Smooth muscle cell (in vitro differentiated cells): ENCODE measurements at regions not wholly inside any gene's neighbourhood (a gene's known extent, or its start where the extent isn't known, plus 50 kb on each side); places are given as distances from the start of the nearest gene placed in this dataset.

Source experiments
- DNase-seq: peaks from one replicate; lab custom pipeline; 2025; ENCODE audit not compliant: unreplicated experiment; lab: John Stamatoyannopoulos, UW
- H2AFZ ChIP-seq: fragments of 200-600 bp; sonication (generic); 2 replicates; pipeline ENCODE4 v1.6.0; 2016; ENCODE audit warnings: antibody characterized with exemption, low read depth, mild to moderate bottlenecking
- H3F3A ChIP-seq: fragments of 200-600 bp; sonication (generic); 2 replicates; pipeline ENCODE4 v1.6.0; 2017; ENCODE audit warnings: antibody characterized with exemption, low read depth
- H3K27ac ChIP-seq: fragments of 200-600 bp; sonication (generic); 2 replicates; pipeline ENCODE4 v1.5.1; 2016; ENCODE audit warnings: low read depth, mild to moderate bottlenecking
- H3K27me3 ChIP-seq: fragments of 200-600 bp; sonication (generic); 2 replicates; pipeline ENCODE4 v1.6.1; 2016; ENCODE audit warnings: low read depth, mild to moderate bottlenecking
- H3K36me3 ChIP-seq: fragments of 200-600 bp; sonication (generic); 2 replicates; pipeline ENCODE4 v1.5.1; 2016; ENCODE audit warnings: low read depth
- H3K4me1 ChIP-seq: fragments of 200-600 bp; sonication (generic); 2 replicates; pipeline ENCODE4 v1.5.1; 2016; ENCODE audit warnings: low read depth
- H3K4me2 ChIP-seq: fragments of 200-600 bp; sonication (generic); 2 replicates; pipeline ENCODE4 v1.6.0; 2016; ENCODE audit warnings: mild to moderate bottlenecking
- H3K4me3 ChIP-seq: fragments of 200-600 bp; sonication (generic); 2 replicates; pipeline ENCODE4 v1.5.1; 2016; ENCODE audit warnings: mild to moderate bottlenecking
- H3K79me2 ChIP-seq: fragments of 200-600 bp; sonication (generic); 2 replicates; pipeline ENCODE4 v1.6.0; 2016; ENCODE audit warnings: low read depth, mild to moderate bottlenecking
- H3K9ac ChIP-seq: fragments of 200-600 bp; sonication (generic); 2 replicates; pipeline ENCODE4 v1.6.0; 2016; ENCODE audit warnings: low read depth
- H3K9me3 ChIP-seq: fragments of 200-600 bp; sonication (generic); replicated peaks from 2 replicates; pipeline ENCODE4 v1.5.1; 2016; ENCODE audit warnings: low read depth
- H4K20me1 ChIP-seq: fragments of 200-600 bp; sonication (generic); 2 replicates; pipeline ENCODE4 v1.6.0; 2016; ENCODE audit warnings: low read depth
- CTCF ChIP-seq: fragments of 200-600 bp; sonication (generic); IDR thresholded peaks from 2 replicates; pipeline ENCODE4 v1.5.1; 2017; ENCODE audit warnings: borderline replicate concordance, mild to moderate bottlenecking, antibody characterized with exemption; ENCODE audit not compliant: insufficient read depth, poor library complexity, severe bottlenecking
- WGBS: methylation state at CpG from one replicate; pipeline ENCODE4 v1.1.7; 2016; ENCODE audit warnings: low lambda C conversion rate; 5-methylcytosine and 5-hydroxymethylcytosine counted together

DNA sequence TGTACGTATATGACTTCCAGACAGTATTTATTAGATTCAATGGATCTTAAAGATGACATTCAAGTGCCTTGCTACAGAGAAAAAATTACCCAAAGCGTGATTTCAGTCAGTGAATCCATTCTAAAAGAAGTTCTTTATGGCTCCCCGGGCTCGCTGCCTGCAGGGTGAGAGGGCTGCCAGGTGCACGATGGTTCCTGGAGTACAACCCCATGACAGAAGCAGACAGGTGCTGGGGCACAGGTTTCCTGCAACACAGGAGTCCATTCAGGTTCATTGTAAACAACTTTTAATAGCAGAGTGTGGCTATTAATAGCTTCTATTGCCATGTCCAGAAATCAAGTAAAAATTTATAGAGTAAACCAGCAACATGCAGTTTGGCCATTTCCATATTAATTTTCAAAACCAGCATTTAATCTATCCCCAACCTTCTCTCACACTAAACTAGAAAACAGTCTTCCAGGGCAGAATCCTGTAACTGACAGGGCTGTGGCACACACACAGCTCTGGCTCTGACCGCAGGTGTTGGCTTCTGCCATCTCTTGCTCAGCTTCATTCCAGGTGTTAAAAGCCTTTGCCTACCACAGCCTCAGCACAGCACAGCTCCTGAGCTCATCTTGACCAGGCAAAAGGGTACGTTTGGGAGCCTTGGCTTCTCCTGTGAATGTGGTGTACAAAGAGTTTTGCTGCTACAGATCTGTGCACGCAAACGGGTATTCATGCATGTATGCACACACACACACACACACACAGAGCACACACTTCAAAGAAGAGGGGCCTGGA is 185.9 kb downstream of the MEX3B start:
- no peaks in the 10 kb centered on the region for H3K9me3 ChIP-seq
- no peak overlapping the region for H2AFZ ChIP-seq
- no peak overlapping the region for H3K4me3 ChIP-seq
- H3F3A ChIP-seq = no peaks in the 10 kb centered on the region
- no peak overlapping the region for H3K27ac ChIP-seq
- no peak for DNase-seq
- H3K79me2 ChIP-seq = no peaks in the 10 kb centered on the region
- no peaks in the 10 kb centered on the region for H3K36me3 ChIP-seq
- TF ChIP-seq CTCF = no peak
- no peak overlapping the region for H3K9ac ChIP-seq
- H4K20me1 ChIP-seq = no peaks in the 10 kb centered on the region
- H3K27me3 ChIP-seq = no peaks in the 10 kb centered on the region
- no peaks in the 10 kb centered on the region for H3K4me1 ChIP-seq
- 92% methylated on average over 9 of the region's 9 CpGs for WGBS
- no peak overlapping the region for H3K4me2 ChIP-seq

DNA sequence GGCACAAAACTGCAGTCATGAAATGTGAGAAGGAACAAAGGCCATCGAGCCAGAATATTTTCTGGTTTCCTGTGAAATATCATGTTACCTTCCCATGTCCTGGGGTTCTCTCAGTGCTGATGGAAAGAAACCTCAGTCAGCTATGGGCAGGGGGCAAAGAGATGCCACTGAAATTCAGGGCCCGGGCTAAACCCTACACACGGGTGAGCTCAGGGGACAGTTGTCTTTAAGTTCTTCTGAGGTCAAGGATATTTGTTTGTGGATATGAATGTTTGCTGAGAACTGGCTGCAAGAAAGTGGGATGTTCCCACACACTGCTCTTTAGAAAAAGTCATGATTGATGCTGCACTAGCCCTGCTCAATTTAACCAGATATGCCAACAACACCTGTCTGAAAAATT is 187.2 kb downstream of the MEX3B start:
- 96% methylated on average over 3 of the region's 3 CpGs for WGBS
- Histone ChIP-seq H3K79me2 (no peaks in the 10 kb centered on the region), H3K4me1 (no peaks in the 10 kb centered on the region), H3K4me3 (no peak overlapping the region), H3K4me2 (no peak overlapping the region), H2AFZ (no peak overlapping the region), H4K20me1 (no peaks in the 10 kb centered on the region), H3K36me3 (no peaks in the 10 kb centered on the region), H3F3A (no peaks in the 10 kb centered on the region), H3K9me3 (no peaks in the 10 kb centered on the region), H3K9ac (no peak overlapping the region), H3K27me3 (no peaks in the 10 kb centered on the region), H3K27ac (no peak overlapping the region)
- TF ChIP-seq CTCF = no peak
- DNase-seq = no peak

GRCh38 chr15:81858136-81858535 is 187.7 kb downstream of the MEX3B start:
- H3K9ac ChIP-seq = no peak overlapping the region
- H3K4me3 ChIP-seq = no peak overlapping the region
- H3K79me2 ChIP-seq = no peaks in the 10 kb centered on the region
- no peaks in the 10 kb centered on the region for H3K9me3 ChIP-seq
- no peak overlapping the region for H3K4me2 ChIP-seq
- no peaks in the 10 kb centered on the region for H3K4me1 ChIP-seq
- no peak for TF ChIP-seq CTCF
- no peak for DNase-seq
- no peak overlapping the region for H2AFZ ChIP-seq
- H3K27me3 ChIP-seq = no peaks in the 10 kb centered on the region
- H3K27ac ChIP-seq = no peak overlapping the region
- no peaks in the 10 kb centered on the region for H4K20me1 ChIP-seq
- no peaks in the 10 kb centered on the region for H3F3A ChIP-seq
- H3K36me3 ChIP-seq = no peaks in the 10 kb centered on the region
- WGBS = 97% methylated on average over 6 of the region's 6 CpGs

DNA sequence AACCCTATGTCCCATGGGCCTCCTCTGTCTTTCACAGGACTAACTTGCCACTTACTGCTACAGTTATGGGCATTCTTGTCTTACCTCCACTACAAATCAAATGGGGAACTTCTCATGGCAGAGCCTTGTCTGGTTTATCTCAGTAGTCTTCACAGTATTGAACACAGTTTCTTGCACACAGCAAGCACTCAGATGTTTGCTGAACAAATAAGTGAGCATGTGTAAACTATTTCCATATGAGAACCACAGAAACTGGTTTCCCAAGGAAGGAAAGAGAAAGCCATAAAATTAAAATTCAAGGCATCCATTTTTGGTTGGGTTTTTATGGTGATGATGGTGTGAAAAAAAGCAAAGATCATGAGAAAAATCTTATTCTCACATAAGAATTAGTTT is 189.2 kb downstream of the MEX3B start:
- Histone ChIP-seq H3F3A (no peaks in the 10 kb centered on the region), H3K9ac (no peak overlapping the region), H3K79me2 (no peaks in the 10 kb centered on the region), H3K4me3 (no peak overlapping the region), H3K36me3 (no peaks in the 10 kb centered on the region), H3K4me1 (no peaks in the 10 kb centered on the region), H2AFZ (no peak overlapping the region), H3K4me2 (no peak overlapping the region), H3K27ac (no peak overlapping the region), H3K27me3 (no peaks in the 10 kb centered on the region), H3K9me3 (no peaks in the 10 kb centered on the region), H4K20me1 (no peaks in the 10 kb centered on the region)
- no peak for TF ChIP-seq CTCF
- DNase-seq = no peak
